H9 (cell line): ENCODE measurements at regions not wholly inside any gene's neighbourhood (a gene's known extent, or its start where the extent isn't known, plus 50 kb on each side); places are given as distances from the start of the nearest gene placed in this dataset.

ENCODE experiments used
- DNase-seq: peaks from one replicate; pipeline ENCODE4 v3.0.0-alpha.2; 2017
- H2AFZ ChIP-seq: one replicate; pipeline ENCODE4 v1.6.1; 2013; ENCODE audit warnings: mild to moderate bottlenecking, low read length, control low read depth, moderate library complexity
- H2AK5ac ChIP-seq: 2 replicates; pipeline ENCODE4 v1.6.1; 2013; ENCODE audit warnings: low read length, control low read depth, mixed read lengths; ENCODE audit not compliant: insufficient read length
- H2BK120ac ChIP-seq: one replicate; pipeline ENCODE4 v1.6.1; 2013; ENCODE audit warnings: low read depth, mild to moderate bottlenecking, low read length, control low read depth, inconsistent platforms; ENCODE audit not compliant: poor library complexity, severe bottlenecking
- H2BK12ac ChIP-seq: 2 replicates; pipeline ENCODE4 v1.6.1; 2013; ENCODE audit warnings: low read length, control low read depth, mixed read lengths, low read depth; ENCODE audit not compliant: insufficient read length
- H2BK15ac ChIP-seq: 2 replicates; pipeline ENCODE4 v1.6.1; 2013; ENCODE audit warnings: low read depth, low read length, control low read depth
- H2BK20ac ChIP-seq: one replicate; pipeline ENCODE4 v1.6.1; 2013; ENCODE audit warnings: low read depth, mild to moderate bottlenecking, low read length, control low read depth, inconsistent platforms; ENCODE audit not compliant: poor library complexity, severe bottlenecking
- H2BK5ac ChIP-seq: 2 replicates; pipeline ENCODE4 v1.6.1; 2013; ENCODE audit warnings: low read length, control low read depth, mixed read lengths; ENCODE audit not compliant: insufficient read length
- H3K14ac ChIP-seq: 2 replicates; pipeline ENCODE4 v1.6.1; 2013; ENCODE audit warnings: low read length, control low read depth; ENCODE audit not compliant: insufficient read depth
- H3K18ac ChIP-seq: 2 replicates; pipeline ENCODE4 v1.6.1; 2013; ENCODE audit warnings: low read depth, mild to moderate bottlenecking, mixed read lengths, low read length, control low read depth; ENCODE audit not compliant: insufficient read length
- H3K23ac ChIP-seq: 2 replicates; pipeline ENCODE4 v1.6.1; 2013; ENCODE audit warnings: low read length, control low read depth, mixed read lengths, low read depth; ENCODE audit not compliant: insufficient read length
- H3K23me2 ChIP-seq: 2 replicates; pipeline ENCODE4 v1.6.1; 2013; ENCODE audit warnings: low read depth, mild to moderate bottlenecking, mixed read lengths, low read length, control low read depth; ENCODE audit not compliant: insufficient read length, poor library complexity, severe bottlenecking
- H3K27ac ChIP-seq: 2 replicates; pipeline ENCODE4 v1.5.1; 2013; ENCODE audit warnings: low read length, control low read depth, mixed read lengths, low read depth; ENCODE audit not compliant: insufficient read length
- H3K27me3 ChIP-seq: 2 replicates; pipeline ENCODE4 v1.6.1; 2013; ENCODE audit warnings: low read length, control low read depth, inconsistent platforms; ENCODE audit not compliant: insufficient read depth
- H3K4ac ChIP-seq: 2 replicates; pipeline ENCODE4 v1.6.1; 2013; ENCODE audit warnings: low read depth, mild to moderate bottlenecking, control low read depth, inconsistent platforms, low read length, moderate library complexity
- H3K4me1 ChIP-seq: 2 replicates; pipeline ENCODE4 v1.6.1; 2013; ENCODE audit warnings: low read length, control low read depth, inconsistent platforms; ENCODE audit not compliant: insufficient read depth
- H3K4me2 ChIP-seq: 2 replicates; pipeline ENCODE4 v1.6.1; 2013; ENCODE audit warnings: low read length, control low read depth, mixed read lengths; ENCODE audit not compliant: insufficient read length, insufficient read depth
- H3K56ac ChIP-seq: 2 replicates; pipeline ENCODE4 v1.6.1; 2013; ENCODE audit warnings: low read depth, mild to moderate bottlenecking, mixed read lengths, low read length, control low read depth; ENCODE audit not compliant: insufficient read length
- H3K79me1 ChIP-seq: 2 replicates; pipeline ENCODE4 v1.6.1; 2013; ENCODE audit warnings: low read depth, mild to moderate bottlenecking, moderate library complexity, low read length, control low read depth, inconsistent platforms; ENCODE audit not compliant: insufficient read depth, poor library complexity, severe bottlenecking
- H3K79me2 ChIP-seq: 2 replicates; pipeline ENCODE4 v1.6.1; 2013; ENCODE audit warnings: low read length, control low read depth, inconsistent platforms; ENCODE audit not compliant: insufficient read depth
- H3K9ac ChIP-seq: 2 replicates; pipeline ENCODE4 v1.6.1; 2013; ENCODE audit warnings: low read length, control low read depth, mixed read lengths; ENCODE audit not compliant: insufficient read length; ENCODE audit errors: extremely low read depth
- H3K9me3 ChIP-seq: one replicate; pipeline ENCODE4 v1.6.1; 2013; ENCODE audit warnings: low read depth, low read length, inconsistent platforms; ENCODE audit not compliant: control insufficient read depth
- H3T11ph ChIP-seq: one replicate; pipeline ENCODE4 v1.6.1; 2013; ENCODE audit warnings: mild to moderate bottlenecking, low read length, control low read depth, inconsistent platforms
- H4K20me1 ChIP-seq: one replicate; pipeline ENCODE4 v1.6.1; 2013; ENCODE audit not compliant: control insufficient read depth, insufficient read length, insufficient read depth
- H4K5ac ChIP-seq: 2 replicates; pipeline ENCODE4 v1.6.1; 2013; ENCODE audit warnings: low read depth, mild to moderate bottlenecking, mixed read lengths, low read length, control low read depth; ENCODE audit not compliant: insufficient read length
- H4K8ac ChIP-seq: replicated peaks from 2 replicates; pipeline ENCODE4 v1.6.1; 2013; ENCODE audit warnings: low read length, control low read depth, mixed read lengths, low read depth; ENCODE audit not compliant: insufficient read length
- H4K91ac ChIP-seq: 2 replicates; pipeline ENCODE4 v1.6.1; 2013; ENCODE audit warnings: low read depth, mild to moderate bottlenecking, moderate library complexity, mixed read lengths, low read length, control low read depth; ENCODE audit not compliant: insufficient read length
- H3K27ac Mint-ChIP-seq, 3 experiments: 2 replicates in 2 of 3; 3 replicates in 1 of 3; pipeline ENCODE4 v1.8.0; 2020 to 2021; ENCODE audit warnings: mixed read lengths in 3 of 3, mild to moderate bottlenecking in 1 of 3, moderate library complexity in 1 of 3
- H3K27me3 Mint-ChIP-seq: 2 replicates; pipeline ENCODE4 v1.8.0; 2021; ENCODE audit warnings: low read depth, mild to moderate bottlenecking, moderate library complexity, mixed read lengths
- H3K36me3 Mint-ChIP-seq, 3 experiments: 2 replicates in 2 of 3; 3 replicates in 1 of 3; pipeline ENCODE4 v1.8.0; 2020 to 2021; ENCODE audit warnings: low read depth in 3 of 3, mixed read lengths in 3 of 3; ENCODE audit not compliant: insufficient read depth in 1 of 3
- H3K4me1 Mint-ChIP-seq, 2 experiments: 2 replicates each; pipeline ENCODE4 v1.8.0; 2020; ENCODE audit warnings: mixed read lengths in 2 of 2
- H3K4me3 Mint-ChIP-seq, 2 experiments: 2 replicates in 1 of 2; 3 replicates in 1 of 2; pipeline ENCODE4 v1.8.0; 2020 to 2021; ENCODE audit warnings: mild to moderate bottlenecking in 2 of 2, mixed read lengths in 2 of 2, moderate library complexity in 1 of 2
- H3K9me3 Mint-ChIP-seq, 2 experiments: 2 replicates in 1 of 2; 3 replicates in 1 of 2; pipeline ENCODE4 v1.8.0; 2020; ENCODE audit warnings: mild to moderate bottlenecking in 2 of 2, mixed read lengths in 2 of 2, moderate library complexity in 1 of 2
- TF ChIP-seq, protein P1 (sequence below): fragments of 200-600 bp; sonication (generic); conservative IDR thresholded peaks from 3 replicates; pipeline ENCODE4 v1.8.0; 2021; ENCODE audit warnings: antibody characterized with exemption, mild to moderate bottlenecking

DNA sequence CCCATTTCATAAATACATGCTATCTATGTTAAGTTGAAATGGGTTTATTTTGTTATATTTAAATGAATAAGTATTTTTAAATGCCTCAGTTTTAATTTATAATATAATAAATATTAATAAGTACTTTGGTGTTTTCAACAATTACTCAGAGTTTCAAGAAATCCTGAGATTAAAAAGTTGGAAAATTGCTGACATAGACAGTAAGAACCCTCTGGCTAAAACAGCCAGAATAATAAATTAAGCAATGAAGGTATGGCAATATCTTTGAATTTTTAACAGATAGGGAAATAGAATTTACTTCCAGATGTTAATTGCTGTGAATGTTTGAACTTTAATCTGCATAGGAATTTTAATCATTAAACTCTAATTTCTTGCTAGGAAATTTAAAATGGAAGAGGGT lies 83.6 kb downstream of the ZNF622 start:
- H2BK15ac ChIP-seq, result no peak overlapping the region
- H4K20me1 ChIP-seq, result no peaks in the 10 kb centered on the region
- no peak overlapping the region for H2AK5ac ChIP-seq
- H4K5ac ChIP-seq, result no peak overlapping the region
- H4K91ac ChIP-seq, result no peak overlapping the region
- H4K8ac ChIP-seq, result no peak overlapping the region
- H2BK20ac ChIP-seq, result no peak overlapping the region
- Mint-ChIP-seq H3K4me3 (no peak overlapping the region), H3K27ac (no peak overlapping the region), H3K36me3 (no peaks in the 10 kb centered on the region), H3K4me1 (no peaks in the 10 kb centered on the region), H3K27me3 (no peaks in the 10 kb centered on the region), H3K9me3 (no peaks in the 10 kb centered on the region)
- H3K14ac ChIP-seq, result no peak overlapping the region
- H2BK5ac ChIP-seq, result no peak overlapping the region
- no peak overlapping the region for H3K27ac ChIP-seq
- H3K23ac ChIP-seq, result no peak overlapping the region
- TF ChIP-seq, protein P1, sequence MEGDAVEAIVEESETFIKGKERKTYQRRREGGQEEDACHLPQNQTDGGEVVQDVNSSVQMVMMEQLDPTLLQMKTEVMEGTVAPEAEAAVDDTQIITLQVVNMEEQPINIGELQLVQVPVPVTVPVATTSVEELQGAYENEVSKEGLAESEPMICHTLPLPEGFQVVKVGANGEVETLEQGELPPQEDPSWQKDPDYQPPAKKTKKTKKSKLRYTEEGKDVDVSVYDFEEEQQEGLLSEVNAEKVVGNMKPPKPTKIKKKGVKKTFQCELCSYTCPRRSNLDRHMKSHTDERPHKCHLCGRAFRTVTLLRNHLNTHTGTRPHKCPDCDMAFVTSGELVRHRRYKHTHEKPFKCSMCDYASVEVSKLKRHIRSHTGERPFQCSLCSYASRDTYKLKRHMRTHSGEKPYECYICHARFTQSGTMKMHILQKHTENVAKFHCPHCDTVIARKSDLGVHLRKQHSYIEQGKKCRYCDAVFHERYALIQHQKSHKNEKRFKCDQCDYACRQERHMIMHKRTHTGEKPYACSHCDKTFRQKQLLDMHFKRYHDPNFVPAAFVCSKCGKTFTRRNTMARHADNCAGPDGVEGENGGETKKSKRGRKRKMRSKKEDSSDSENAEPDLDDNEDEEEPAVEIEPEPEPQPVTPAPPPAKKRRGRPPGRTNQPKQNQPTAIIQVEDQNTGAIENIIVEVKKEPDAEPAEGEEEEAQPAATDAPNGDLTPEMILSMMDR, result no peak
- no peaks in the 10 kb centered on the region for H3K79me2 ChIP-seq
- H3K56ac ChIP-seq, result no peak overlapping the region
- H2BK120ac ChIP-seq, result no peak overlapping the region
- H3K9ac ChIP-seq, result no peak overlapping the region
- H3K18ac ChIP-seq, result no peak overlapping the region
- H3K79me1 ChIP-seq, result no peaks in the 10 kb centered on the region
- H3K9me3 ChIP-seq, result no peaks in the 10 kb centered on the region
- H3K27me3 ChIP-seq, result no peaks in the 10 kb centered on the region
- H3K4ac ChIP-seq, result no peak overlapping the region
- H2BK12ac ChIP-seq, result no peak overlapping the region
- H3K4me2 ChIP-seq, result no peak overlapping the region
- DNase-seq, result no peak
- no peak overlapping the region for H2AFZ ChIP-seq
- no peaks in the 10 kb centered on the region for H3K23me2 ChIP-seq
- H3T11ph ChIP-seq, result no peak overlapping the region
- H3K4me1 ChIP-seq, result no peaks in the 10 kb centered on the region
